A673 (cell line): ENCODE measurements at regions not wholly inside any gene's neighbourhood (a gene's known extent, or its start where the extent isn't known, plus 50 kb on each side); places are given as distances from the start of the nearest gene placed in this dataset.

Experiments used
- EZH2 ChIP-seq: fragments of 200-600 bp; sonication (generic); IDR thresholded peaks from 2 replicates; pipeline ENCODE4 v1.6.1; 2017; ENCODE audit warnings: borderline replicate concordance, low read depth, mild to moderate bottlenecking, mixed read lengths, antibody characterized with exemption, low read length; ENCODE audit not compliant: poor library complexity, severe bottlenecking
- TF ChIP-seq, protein P1 (sequence below): fragments of 300-800, 200-600 bp; sonication (generic); conservative IDR thresholded peaks from 2 replicates; pipeline ENCODE4 v1.5.1; 2017; ENCODE audit warnings: low read depth, mild to moderate bottlenecking, antibody characterized with exemption, low read length, moderate library complexity, mixed read lengths

DNA sequence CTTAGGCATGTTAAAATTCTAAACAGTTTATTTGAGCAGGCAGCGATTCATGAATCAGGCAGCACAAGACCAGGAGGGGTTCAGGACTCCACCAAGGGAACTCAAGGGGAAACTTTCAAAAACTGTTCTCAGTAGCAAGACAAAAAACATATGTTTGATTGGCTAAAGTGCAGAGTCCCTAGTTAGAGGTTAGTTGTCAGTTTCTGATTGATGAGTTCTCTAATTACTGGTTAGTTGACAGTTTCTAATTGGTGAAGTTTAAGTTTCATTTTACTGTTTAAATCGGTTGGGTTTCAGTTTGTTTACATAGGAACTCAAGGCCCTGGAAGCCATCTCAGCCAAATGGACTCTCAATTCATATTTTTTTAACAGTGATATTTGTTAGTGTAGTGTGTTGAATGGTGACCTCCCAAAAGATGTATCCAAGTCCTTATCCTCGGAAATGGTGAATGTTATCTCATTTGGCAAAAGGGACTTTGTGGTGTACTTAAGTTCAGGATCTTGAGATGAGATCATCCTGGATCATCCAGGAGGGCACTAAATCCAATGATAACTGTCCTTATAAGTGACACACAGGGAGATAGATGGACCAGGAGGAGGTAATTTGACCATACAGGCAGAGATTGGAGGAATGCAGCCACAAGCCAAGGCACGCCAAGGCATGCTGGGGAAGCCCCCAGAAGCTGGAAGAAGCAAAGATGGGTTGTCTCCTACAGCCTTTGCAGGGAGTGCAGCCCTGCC, 219.2 kb upstream of the RAI14 start:
- TF ChIP-seq, protein P1, sequence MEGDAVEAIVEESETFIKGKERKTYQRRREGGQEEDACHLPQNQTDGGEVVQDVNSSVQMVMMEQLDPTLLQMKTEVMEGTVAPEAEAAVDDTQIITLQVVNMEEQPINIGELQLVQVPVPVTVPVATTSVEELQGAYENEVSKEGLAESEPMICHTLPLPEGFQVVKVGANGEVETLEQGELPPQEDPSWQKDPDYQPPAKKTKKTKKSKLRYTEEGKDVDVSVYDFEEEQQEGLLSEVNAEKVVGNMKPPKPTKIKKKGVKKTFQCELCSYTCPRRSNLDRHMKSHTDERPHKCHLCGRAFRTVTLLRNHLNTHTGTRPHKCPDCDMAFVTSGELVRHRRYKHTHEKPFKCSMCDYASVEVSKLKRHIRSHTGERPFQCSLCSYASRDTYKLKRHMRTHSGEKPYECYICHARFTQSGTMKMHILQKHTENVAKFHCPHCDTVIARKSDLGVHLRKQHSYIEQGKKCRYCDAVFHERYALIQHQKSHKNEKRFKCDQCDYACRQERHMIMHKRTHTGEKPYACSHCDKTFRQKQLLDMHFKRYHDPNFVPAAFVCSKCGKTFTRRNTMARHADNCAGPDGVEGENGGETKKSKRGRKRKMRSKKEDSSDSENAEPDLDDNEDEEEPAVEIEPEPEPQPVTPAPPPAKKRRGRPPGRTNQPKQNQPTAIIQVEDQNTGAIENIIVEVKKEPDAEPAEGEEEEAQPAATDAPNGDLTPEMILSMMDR = no peak
- no peak for TF ChIP-seq EZH2
